ENCODE measurements at regions not wholly inside any gene's neighbourhood (a gene's known extent, or its start where the extent isn't known, plus 50 kb on each side); places are given as distances from the start of the nearest gene placed in this dataset.

DNA sequence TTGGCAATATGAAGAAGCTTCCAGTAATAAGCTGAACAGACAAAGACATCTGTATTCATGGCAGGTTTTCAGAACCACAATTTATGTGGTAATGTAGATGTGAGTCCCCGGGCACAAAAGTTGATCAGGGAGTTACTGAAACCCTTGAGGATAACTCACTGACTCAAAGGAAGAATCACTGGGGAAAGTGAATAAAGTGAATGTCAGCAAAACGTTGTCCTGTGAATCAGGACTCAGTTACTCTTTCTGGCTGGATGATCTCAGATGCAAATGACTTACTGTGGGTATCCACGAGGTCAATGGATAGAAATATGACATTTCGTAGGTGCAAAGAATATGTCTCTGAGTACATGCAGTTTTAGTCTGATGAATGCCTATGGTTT is 172.8 kb upstream of the CTBP2 start:
- TF ChIP-seq, protein P1, sequence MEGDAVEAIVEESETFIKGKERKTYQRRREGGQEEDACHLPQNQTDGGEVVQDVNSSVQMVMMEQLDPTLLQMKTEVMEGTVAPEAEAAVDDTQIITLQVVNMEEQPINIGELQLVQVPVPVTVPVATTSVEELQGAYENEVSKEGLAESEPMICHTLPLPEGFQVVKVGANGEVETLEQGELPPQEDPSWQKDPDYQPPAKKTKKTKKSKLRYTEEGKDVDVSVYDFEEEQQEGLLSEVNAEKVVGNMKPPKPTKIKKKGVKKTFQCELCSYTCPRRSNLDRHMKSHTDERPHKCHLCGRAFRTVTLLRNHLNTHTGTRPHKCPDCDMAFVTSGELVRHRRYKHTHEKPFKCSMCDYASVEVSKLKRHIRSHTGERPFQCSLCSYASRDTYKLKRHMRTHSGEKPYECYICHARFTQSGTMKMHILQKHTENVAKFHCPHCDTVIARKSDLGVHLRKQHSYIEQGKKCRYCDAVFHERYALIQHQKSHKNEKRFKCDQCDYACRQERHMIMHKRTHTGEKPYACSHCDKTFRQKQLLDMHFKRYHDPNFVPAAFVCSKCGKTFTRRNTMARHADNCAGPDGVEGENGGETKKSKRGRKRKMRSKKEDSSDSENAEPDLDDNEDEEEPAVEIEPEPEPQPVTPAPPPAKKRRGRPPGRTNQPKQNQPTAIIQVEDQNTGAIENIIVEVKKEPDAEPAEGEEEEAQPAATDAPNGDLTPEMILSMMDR (IDR thresholded peaks at IDR 0.05 in 2 of 3, conservative IDR thresholded peaks at IDR 0.05 in 1 of 3; ENCODE audit: borderline replicate concordance in 1 of 3, insufficient read depth in 1 of 3, low read depth in 2 of 3, low read length in 2 of 3), result no peak
- TF ChIP-seq SP1 (IDR thresholded peaks at IDR 0.05; ENCODE audit: low read depth) (no peak), ZNF274 (IDR thresholded peaks at IDR 0.05; ENCODE audit: low read depth, low read length) (no peak), SIN3A (IDR thresholded peaks at IDR 0.05; ENCODE audit: low read depth) (no peak), ZFX (IDR thresholded peaks at IDR 0.05) (no peak)
- TF ChIP-seq, protein P2, sequence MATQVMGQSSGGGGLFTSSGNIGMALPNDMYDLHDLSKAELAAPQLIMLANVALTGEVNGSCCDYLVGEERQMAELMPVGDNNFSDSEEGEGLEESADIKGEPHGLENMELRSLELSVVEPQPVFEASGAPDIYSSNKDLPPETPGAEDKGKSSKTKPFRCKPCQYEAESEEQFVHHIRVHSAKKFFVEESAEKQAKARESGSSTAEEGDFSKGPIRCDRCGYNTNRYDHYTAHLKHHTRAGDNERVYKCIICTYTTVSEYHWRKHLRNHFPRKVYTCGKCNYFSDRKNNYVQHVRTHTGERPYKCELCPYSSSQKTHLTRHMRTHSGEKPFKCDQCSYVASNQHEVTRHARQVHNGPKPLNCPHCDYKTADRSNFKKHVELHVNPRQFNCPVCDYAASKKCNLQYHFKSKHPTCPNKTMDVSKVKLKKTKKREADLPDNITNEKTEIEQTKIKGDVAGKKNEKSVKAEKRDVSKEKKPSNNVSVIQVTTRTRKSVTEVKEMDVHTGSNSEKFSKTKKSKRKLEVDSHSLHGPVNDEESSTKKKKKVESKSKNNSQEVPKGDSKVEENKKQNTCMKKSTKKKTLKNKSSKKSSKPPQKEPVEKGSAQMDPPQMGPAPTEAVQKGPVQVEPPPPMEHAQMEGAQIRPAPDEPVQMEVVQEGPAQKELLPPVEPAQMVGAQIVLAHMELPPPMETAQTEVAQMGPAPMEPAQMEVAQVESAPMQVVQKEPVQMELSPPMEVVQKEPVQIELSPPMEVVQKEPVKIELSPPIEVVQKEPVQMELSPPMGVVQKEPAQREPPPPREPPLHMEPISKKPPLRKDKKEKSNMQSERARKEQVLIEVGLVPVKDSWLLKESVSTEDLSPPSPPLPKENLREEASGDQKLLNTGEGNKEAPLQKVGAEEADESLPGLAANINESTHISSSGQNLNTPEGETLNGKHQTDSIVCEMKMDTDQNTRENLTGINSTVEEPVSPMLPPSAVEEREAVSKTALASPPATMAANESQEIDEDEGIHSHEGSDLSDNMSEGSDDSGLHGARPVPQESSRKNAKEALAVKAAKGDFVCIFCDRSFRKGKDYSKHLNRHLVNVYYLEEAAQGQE (IDR thresholded peaks at IDR 0.05; ENCODE audit: low read depth), result no peak
- TF ChIP-seq, protein P3, sequence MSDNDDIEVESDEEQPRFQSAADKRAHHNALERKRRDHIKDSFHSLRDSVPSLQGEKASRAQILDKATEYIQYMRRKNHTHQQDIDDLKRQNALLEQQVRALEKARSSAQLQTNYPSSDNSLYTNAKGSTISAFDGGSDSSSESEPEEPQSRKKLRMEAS (IDR thresholded peaks at IDR 0.05), result no peak

Data from HCT116 (cell line).